Vagina (tissue), 2 donors: ENCODE measurements at regions not wholly inside any gene's neighbourhood (a gene's known extent, or its start where the extent isn't known, plus 50 kb on each side); places are given as distances from the start of the nearest gene placed in this dataset.

Source experiments
- POLR2AphosphoS5 ChIP-seq, 2 donors: sonication (generic); formaldehyde crosslinking; IDR thresholded peaks; one replicate each; pipeline ENCODE4 v1.9.0; 2017; ENCODE audit warnings: antibody characterized with exemption in 2 of 2, mild to moderate bottlenecking in 2 of 2, low read depth in 1 of 2; ENCODE audit not compliant: insufficient read depth in 1 of 2
- TF ChIP-seq, protein P1 (sequence below), 3 experiments: fragments of 450-650 bp in 2 of 3; fragments of 200-600 bp in 1 of 3; sonication (generic) in 1 of 3; IDR thresholded peaks; one replicate each; pipeline ENCODE4 v1.5.1; 2017 to 2019; ENCODE audit warnings: antibody characterized with exemption in 3 of 3, mild to moderate bottlenecking in 2 of 3, moderate library complexity in 2 of 3

DNA sequence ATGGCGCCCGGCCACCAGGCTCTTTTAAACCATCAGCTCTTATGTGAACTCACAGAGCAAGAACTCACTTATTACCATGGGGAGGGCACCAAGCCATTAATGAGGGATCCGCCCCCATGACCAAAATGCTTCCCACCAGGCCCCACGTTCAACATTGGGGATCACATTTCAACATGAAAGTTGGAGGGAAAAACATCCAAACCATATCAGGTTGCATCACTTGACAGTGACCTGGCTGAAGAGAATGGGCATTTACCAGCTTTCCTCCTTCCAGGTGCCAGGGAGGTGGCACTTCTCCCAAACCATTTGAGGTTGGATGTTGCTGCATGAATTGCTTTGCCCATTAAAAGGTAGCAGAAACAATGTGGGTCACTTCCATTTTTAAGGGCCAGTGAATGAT, 115.6 kb upstream of the TNS3 start:
- TF ChIP-seq POLR2AphosphoS5 (IDR thresholded peaks at IDR 0.05; ENCODE audit: insufficient read depth in 1 of 2, low read depth in 1 of 2) = no peak
- TF ChIP-seq, protein P1, sequence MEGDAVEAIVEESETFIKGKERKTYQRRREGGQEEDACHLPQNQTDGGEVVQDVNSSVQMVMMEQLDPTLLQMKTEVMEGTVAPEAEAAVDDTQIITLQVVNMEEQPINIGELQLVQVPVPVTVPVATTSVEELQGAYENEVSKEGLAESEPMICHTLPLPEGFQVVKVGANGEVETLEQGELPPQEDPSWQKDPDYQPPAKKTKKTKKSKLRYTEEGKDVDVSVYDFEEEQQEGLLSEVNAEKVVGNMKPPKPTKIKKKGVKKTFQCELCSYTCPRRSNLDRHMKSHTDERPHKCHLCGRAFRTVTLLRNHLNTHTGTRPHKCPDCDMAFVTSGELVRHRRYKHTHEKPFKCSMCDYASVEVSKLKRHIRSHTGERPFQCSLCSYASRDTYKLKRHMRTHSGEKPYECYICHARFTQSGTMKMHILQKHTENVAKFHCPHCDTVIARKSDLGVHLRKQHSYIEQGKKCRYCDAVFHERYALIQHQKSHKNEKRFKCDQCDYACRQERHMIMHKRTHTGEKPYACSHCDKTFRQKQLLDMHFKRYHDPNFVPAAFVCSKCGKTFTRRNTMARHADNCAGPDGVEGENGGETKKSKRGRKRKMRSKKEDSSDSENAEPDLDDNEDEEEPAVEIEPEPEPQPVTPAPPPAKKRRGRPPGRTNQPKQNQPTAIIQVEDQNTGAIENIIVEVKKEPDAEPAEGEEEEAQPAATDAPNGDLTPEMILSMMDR (IDR thresholded peaks at IDR 0.05) = no peak
